HG02981 (cell line): ENCODE measurements at regions not wholly inside any gene's neighbourhood (a gene's known extent, or its start where the extent isn't known, plus 50 kb on each side); places are given as distances from the start of the nearest gene placed in this dataset.
"Not testable (repeated sequence)": the region's sequence is repeated elsewhere in the genome, so short reads cannot be mapped to it uniquely, and the experiment has no call there.

Experiments
- ATAC-seq: cut with Tn5 transposase; IDR thresholded peaks from one replicate; pipeline ENCODE4 v1.9.1; 2021; ENCODE audit warnings: mild to moderate bottlenecking, moderate library complexity; ENCODE audit not compliant: unreplicated experiment

DNA sequence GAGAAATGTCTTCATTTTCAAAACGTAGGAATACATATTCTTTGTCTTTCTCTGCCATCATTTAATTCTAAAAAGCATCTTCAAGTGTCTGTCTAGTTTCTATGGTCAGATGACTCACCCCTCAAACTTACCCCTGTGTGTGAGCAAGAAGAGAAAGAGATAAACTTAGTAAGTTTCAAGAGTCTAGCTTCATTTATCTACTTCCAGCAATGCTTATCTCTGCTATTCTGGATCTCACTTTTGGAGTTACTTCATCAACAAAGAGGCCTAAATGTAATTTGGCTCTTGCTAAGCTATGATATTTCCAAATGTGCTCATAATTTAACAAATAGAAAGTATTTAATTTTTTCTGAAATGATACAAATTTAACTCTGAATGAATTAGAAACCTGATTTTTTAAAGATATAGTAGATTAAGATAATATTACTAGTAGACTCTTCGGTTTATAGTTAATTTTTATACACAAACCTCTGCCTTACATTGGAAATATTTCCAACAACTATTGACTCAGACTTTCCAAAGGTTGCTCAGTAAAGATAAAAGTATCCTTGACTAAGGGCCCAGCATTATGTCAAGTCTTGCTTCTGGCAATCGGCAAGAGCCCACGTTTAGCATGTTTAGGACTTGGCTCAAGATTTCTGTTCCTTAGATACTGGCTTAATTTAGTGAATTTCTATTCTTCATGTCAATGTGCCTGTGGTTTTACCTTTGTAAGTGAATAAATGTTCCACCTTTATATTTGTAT, 1511.0 kb upstream of the SLC10A2 start:
- ATAC-seq, result no peak

DNA sequence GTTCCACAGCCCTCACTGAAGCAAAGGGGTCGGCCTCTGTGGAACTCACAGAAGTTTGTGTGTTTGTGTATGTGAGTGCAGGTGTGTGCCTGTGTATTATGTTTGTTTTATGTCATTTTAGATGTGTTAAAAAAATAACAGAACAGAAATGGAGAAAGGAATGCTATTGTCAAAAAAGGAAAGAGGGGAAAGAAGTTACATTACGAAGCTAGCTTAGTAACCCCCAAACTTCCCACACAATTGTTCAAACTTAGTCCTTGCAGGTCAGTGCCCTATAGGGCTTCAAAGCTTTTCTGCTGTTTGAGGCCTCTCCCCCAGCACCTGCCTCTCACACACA, 1505.6 kb upstream of the SLC10A2 start:
- ATAC-seq, result no peak

DNA sequence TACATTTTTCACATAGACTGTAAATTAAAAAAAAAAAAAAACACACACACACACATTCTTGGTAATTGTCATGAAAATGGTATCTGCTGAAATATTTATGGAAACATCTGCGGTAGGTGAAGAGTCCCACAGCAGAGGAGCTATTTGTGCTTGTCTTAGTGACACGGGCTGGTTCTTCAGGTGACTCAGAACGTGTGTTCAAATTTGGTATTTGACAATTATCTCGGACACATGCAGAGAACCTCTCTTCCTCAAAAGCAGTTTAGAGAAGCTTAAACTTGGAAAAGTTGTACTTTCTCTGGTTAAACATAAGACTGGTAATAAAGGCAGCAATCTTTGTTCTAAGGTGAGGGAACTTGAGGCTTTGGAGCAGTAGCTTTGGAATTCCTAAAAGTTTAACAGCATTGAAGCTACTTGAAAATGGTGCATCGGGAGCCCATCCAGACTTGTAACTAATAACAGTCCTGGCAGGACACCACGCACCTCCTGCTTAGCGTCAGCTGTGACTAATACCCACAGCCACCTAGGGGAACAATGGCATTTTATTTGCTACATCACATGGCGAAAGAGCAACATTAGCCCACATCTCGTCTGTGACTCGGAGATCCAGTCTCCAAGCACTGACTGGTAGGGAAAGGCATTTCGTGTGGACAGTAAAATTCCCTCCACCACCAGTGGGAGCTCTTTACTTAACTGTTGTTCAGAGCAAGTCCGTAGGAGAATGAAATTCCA, 1505.1 kb upstream of the SLC10A2 start:
- no peak for ATAC-seq

DNA sequence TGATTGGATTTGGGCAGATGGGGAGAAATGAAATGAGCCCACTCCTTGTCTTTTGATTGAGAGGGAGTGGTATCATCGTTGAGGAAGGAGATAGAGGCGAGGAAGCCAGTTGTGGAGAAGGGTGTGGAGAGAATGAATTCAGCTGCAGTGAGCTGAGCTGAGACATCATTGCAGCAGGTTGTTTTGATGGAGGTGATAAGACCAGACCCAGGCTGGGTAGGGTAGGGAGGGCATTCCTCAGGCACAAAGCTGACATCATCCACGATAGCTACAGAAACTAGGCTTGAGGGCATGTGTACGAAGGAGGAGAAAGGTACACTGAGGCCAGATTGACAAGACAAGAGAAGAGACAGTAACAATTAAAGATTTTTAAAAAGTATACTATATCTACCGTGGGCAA, 1500.9 kb upstream of the SLC10A2 start:
- ATAC-seq, result no peak

DNA sequence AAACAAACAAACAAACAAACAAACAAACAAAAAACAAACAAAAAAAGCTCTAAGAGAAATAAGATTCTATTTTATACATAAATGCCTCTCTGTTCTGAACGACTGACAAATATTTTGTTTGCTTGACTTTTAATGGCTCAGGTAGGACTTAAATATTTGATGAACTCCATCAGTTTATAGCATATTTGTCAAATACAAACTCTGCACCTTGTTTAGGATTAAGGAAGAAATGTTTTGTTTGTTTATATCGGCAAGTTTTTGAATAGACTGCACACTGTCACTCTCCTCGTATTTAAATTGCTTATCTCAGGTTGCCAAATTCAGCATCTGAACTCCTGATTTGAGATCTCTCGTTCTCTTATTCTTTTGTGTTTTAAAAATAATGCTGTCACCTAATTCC, 1499.7 kb upstream of the SLC10A2 start:
- ATAC-seq, result no peak

DNA sequence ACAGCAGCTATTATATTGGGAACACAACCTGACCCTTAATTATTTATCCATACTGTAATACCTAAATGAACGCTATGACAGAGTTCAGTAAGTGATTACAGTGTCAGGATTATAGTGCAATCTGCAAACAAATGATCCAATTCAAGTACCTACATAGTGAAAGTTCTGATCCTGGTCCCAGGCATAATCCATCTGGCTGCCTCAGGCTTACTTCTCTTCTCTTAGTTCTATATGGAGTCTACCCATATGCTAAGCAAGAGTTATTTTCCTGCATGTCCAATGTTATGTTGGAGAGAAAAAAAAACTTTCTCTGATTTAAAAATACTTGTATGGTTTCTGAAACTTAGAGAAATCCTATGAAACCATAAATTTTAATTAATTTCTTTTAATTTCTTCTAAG, 1487.7 kb upstream of the SLC10A2 start:
- no peak for ATAC-seq

DNA sequence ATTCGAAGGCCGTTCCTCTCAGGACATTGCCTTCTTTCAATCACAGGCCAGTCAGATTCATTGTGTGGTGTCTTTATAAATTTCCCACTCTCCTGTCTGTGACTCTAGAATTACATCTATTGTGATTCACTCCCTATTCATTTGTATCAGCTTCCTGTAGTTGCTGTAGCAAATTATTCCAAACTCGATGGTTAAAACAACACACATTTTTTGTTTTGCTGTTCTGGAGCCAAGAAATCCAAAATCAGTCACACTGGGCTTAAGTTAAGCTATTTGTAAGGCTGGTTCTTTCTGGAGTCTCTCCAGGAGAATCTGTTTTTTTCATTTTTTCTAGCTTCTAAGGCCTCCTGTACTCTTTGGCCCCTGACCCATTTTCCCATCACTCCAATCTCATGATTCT, 1487.0 kb upstream of the SLC10A2 start:
- no peak for ATAC-seq

DNA sequence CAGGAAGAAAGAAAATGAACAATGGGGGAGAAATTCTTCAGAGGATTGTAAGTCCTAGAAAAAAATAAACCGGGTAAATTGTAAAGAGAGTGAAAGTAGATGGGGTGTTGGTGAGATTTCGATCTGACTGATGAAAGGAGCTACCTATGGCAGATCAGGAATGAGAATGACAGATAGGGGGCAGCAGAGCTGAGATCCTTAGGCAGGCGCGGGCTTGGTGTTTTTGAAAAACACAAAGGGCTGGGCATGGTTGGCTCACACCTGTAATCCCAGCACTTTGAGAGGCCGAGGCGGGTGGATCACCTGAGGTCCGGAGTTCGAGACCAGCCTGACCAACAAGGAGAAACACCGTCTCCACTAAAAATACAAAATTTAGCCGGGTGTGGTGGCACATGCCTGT, 1468.6 kb upstream of the SLC10A2 start:
- no peak for ATAC-seq

DNA sequence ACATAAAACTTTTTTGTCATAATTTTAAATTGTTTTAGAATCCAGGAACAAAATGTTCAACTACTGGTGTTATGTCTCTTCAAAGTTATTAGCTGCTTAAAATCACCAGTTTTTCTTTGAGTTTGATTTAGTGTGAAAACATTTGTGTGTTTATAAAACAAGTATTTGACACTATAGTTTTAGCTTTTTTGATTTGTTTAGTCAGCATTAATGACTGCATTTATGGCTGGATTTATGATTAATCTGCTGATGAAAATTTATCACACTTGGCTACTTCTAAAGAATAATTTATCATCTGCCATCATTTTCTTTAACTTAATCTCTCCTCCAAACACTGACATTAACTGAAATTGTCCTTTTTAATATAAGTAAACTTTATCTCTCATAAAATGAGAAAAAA, 1465.9 kb upstream of the SLC10A2 start:
- no peak for ATAC-seq

DNA sequence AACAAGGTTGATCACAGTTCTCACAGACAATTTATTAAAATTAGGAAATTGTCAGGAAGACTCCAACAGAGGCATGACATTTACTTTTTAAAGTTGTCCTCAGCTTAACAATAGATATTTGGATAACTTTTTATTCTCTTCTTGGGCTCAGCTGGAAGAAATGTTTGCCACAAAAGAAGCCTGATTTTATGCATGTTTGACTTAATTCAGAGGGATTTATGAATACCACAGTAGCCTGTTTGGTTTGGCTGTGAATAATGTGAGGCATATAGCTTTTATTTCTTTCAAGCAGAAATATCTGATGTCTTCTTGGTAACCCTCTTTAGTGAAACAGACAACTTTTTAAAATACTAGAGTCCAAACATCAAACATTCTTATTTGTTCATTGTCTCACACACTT, 1464.5 kb upstream of the SLC10A2 start:
- no peak for ATAC-seq

DNA sequence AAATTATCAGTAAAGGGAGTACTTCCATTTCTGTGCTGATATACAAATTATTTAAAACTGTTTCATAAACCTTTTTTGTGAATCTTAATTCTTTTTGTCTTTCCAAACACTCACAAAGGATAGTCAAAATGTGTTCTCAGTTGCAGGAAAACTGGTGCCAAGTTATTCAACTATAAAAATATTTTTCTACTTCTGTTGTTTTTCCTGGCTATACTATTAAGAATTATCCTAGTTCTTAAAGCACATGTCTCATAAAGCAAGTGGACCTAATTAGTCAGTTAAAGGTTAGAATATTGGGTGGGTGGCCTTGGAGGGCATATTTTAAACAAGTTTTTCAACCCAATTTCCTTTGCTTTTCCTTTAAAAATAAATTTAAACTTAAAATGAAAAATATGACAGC, 1460.3 kb upstream of the SLC10A2 start:
- ATAC-seq, result no peak

DNA sequence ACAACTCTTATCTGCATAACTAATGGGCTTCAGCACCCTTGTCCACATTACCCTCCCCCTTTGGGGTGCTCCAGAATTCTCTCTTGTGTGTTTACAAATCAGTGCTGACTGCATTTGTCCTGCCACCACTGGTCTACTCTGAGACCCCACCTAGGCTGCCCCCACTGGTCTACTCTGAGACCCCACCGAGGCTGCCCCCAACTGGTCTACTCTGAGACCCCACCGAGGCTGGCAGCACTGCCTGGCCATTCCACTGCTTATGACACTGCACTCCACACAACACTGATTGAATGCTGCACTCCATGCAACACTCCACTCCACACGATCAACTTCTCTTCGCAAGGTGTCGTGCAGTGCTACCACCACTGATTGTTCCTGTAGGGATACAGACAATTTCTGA, 1459.2 kb upstream of the SLC10A2 start:
- ATAC-seq, result no peak

DNA sequence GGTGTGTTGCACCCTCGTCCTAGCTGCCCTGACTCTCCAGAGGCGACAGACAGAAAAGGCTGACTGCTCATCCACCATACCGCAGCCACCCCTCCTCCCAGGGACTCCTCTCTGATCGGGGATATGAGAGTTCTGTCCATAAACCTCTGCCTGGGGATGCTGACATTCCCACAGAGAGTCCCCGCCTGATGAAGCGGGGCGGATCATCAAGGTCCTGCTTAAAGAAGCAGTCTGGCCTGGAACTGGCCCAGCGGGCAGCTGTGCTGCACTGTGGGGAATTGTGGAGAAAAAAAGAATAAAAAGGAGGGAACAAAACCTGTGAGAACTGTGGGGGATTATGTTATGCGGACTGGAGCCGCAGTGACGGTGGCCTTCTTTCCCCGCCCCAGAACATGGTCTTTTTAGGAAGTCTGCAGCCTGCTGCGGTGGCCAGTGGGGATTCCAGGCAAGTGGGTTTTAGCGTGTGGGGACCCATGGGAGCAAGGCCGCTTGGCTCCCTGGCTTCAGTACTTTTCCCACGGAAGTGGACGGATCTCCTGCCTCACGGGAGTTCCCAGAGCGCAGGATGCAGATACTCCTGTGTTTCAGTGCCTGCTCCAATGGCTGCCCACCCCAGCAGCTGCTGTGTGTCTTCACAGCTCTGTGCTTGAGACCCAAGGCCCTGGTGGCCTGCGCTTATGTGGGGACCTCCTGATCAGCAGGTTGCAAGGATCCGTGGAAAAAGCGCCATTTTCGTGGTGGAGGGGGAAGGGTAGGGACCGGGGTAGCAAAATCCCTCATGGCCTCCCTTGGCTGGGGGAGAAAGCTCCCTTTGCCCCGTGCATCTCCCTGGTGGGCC, 1456.2 kb upstream of the SLC10A2 start:
- ATAC-seq, result no peak

DNA sequence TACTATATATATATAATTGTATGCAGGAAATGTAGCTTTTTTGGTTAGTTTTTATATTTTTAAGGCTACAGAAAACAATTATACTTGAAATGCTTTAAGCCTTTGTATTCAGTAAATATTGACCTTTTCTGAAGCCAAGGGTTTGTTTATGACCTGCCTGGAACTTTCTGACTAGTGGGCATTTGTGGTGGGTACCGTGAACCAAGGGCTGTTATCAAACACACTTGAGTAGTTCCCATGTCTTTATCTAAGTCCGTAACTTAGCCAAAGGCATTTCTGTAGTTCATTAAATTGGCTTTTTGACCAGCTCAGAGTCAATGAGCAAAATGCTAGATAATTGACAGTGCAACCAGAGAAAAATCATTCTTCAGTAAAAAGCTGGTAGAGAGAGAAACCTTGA, 1444.2 kb upstream of the SLC10A2 start:
- no peak for ATAC-seq

DNA sequence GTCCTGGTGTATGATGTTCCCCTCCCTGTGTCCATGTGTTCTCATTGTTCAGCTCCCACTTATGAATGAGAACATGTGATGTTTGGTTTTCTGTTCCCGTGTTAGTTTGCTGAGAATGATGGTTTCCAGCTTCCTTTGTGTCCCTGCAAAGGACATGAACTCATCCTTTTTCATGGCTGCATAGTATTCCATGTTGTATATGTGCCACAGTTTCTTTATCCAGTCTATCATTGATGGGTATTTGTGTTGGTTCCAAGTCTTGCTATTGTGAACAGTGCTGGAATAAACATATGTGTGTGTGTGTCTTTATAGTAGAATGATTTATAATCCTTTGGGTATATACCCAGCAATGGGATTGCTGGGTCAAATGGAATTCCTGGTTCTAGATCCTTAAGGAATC, 1427.3 kb upstream of the SLC10A2 start:
- not testable (repeated sequence) for ATAC-seq

DNA sequence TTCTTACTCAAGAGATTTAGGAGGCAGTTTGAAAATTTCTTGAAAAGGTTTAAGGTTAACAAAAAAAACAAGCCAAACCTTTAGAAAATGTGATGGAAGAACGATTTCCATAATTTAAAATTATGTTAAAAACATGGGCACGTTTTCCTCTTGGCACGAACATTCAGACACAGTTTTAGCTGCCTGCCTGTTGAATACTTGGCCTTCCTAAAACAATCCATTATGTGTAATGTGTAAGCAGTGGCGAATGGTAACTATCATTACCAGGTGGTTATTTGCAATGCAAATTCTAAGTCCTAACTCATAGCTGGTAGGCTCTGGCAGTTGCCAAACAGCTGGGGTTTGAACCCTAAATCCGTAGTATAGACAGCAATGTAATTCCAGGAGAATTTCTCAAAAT, 1425.7 kb upstream of the SLC10A2 start:
- no peak for ATAC-seq

DNA sequence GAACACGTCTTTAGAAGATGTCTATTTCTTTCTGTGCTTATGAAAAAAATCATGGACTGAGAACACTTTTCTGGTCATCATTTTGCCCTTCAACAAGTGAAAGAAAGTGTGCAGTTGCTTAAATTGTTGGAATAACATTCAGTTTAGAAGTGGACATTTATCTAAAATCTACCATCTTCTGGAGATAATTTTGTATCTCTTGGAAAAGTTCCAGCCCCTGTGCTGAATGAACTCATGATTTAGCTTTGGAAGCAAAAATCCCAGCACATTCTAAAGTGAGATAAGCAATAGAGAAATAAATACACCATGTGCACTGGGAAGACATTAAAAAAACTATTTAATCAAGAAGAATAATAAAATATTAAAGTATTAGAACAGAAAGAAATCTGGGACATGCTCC, 1420.8 kb upstream of the SLC10A2 start:
- ATAC-seq, result no peak

DNA sequence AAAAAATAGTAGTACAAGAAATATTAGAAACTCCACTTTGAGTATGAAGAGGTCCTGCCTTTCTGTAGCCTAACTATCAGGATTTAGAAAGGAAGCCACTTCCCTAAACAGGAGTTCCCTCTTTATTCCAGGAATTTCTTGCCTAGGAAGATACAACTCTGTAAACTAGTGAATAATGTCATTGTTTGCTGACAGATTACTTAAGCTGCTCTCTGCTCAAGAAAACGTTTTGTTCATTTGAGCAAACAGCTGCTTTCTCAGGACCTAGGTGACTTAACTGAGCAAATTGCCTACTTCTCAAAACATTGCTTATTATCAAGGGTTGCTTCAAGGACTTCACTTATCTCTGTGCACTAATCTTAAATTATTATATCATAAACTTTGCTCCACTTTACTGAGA, 1419.4 kb upstream of the SLC10A2 start:
- no peak for ATAC-seq

DNA sequence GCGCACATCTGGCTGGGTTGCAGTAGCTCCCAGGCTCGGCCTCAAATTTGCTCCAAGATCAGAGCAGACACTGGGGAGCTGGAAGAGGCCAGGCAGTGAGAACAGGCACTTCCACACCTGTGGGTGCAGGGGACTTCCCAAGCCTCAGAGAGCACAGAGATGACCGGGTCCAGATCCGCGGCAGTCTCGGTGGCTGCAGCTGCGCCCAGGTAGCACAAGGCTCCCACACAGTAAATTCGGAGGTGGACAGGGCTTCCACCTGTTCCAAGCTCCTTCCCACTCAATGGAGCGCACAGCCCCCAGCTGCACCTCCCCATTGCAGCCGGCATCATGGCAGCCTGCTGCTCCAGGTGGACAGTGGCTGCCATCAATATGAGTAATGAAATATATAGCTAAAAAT, 1417.4 kb upstream of the SLC10A2 start:
- no peak for ATAC-seq

DNA sequence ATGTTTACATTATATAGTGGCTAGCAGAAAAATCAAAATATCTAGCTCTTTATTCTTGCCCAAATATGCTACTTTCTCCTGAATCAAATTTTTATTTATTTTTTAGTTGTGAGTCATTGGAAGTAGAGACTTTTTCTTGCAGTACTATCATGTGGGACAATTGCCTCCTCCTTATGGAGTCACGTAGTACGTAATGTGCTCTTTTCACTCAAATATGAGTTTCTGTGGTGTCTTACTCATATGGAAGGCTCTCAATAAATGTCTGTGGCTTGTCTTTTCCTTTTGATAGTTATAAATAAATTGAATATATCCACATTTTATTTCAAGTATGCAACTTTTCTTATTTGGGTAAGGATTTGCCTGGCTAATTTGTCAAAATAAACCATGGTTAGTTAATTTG, 1411.0 kb upstream of the SLC10A2 start:
- no peak for ATAC-seq

DNA sequence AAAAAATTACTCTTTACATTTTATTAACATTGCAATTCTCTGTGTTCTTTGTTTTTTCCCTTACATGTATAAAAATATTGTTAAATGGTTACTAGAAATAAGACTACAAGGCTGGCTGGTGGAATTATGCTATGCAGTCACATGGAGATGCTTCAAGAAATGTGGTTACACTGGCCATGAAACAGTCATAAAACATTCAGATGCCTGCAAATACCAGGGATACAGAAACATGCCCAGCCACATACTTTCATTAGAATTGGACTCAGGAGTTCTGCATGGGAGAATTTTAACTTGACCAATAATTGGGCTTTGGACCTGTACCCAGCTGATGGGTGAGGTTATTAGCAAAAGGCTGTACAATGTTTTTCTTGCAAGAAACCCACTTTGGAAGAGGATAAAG, 1407.7 kb upstream of the SLC10A2 start:
- no peak for ATAC-seq

DNA sequence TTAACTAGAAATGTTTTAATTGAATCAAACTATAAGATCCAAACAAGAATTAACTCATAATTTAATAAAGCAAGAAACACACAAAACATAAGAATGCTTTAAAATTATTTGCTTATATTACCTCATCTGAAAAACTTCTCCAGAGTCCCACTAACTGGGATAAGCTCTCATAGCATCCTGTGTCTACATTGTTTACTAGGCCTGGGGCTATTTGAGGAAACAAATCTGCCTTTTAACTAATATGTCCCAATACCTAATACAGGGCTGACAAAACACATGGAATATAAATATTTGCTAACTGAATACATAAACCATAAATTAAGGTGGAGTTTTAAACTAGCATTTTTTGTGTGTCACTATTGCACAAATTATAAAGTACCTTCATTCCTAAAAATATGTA, 1399.8 kb upstream of the SLC10A2 start:
- no peak for ATAC-seq
